Upper lobe of left lung (tissue), 4 donors: ENCODE measurements at regions not wholly inside any gene's neighbourhood (a gene's known extent, or its start where the extent isn't known, plus 50 kb on each side); places are given as distances from the start of the nearest gene placed in this dataset.

Experiments used
- POLR2A ChIP-seq, 4 donors: fragments of 450-650 bp; IDR thresholded peaks; one replicate each; pipeline ENCODE4 v1.5.1; 2016 to 2017; ENCODE audit warnings: antibody characterized with exemption in 4 of 4, mild to moderate bottlenecking in 2 of 4
- POLR2AphosphoS5 ChIP-seq, 2 donors: sonication (generic); formaldehyde crosslinking; IDR thresholded peaks; one replicate each; pipeline ENCODE4 v1.5.1; 2017; ENCODE audit warnings: antibody characterized with exemption in 2 of 2
- TF ChIP-seq, protein P1 (sequence below), 6 experiments: fragments of 450-650 bp in 4 of 6; fragments of 200-600 bp in 2 of 6; sonication (generic) in 2 of 6; IDR thresholded peaks; one replicate each; pipeline ENCODE4 v1.5.1; 2016 to 2019; ENCODE audit warnings: antibody characterized with exemption in 6 of 6

DNA sequence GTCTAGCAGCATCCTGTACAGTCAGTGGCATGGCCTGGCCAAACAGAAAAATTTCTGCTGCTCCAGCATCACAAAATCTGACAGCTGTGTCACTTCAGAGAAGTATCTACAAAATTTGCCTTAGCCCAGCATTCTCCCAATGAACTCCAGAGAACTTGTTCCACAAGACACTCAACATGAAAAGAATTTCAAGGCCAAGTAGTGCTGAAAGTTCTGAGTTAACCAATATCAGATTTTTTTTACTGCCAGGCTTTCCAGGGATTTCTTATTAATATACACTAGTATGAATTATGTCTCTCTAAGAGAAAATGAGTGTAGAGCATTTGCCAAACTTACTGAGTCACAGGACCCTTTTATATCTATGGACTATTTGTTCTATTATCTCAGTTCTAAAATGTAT lies 68.8 kb downstream of the OR5AK2 start:
- TF ChIP-seq POLR2A (IDR thresholded peaks at IDR 0.05) (no peak), POLR2AphosphoS5 (IDR thresholded peaks at IDR 0.05) (no peak)
- TF ChIP-seq, protein P1, sequence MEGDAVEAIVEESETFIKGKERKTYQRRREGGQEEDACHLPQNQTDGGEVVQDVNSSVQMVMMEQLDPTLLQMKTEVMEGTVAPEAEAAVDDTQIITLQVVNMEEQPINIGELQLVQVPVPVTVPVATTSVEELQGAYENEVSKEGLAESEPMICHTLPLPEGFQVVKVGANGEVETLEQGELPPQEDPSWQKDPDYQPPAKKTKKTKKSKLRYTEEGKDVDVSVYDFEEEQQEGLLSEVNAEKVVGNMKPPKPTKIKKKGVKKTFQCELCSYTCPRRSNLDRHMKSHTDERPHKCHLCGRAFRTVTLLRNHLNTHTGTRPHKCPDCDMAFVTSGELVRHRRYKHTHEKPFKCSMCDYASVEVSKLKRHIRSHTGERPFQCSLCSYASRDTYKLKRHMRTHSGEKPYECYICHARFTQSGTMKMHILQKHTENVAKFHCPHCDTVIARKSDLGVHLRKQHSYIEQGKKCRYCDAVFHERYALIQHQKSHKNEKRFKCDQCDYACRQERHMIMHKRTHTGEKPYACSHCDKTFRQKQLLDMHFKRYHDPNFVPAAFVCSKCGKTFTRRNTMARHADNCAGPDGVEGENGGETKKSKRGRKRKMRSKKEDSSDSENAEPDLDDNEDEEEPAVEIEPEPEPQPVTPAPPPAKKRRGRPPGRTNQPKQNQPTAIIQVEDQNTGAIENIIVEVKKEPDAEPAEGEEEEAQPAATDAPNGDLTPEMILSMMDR (IDR thresholded peaks at IDR 0.05), result no peak
